HG03159 (cell line): ENCODE measurements at regions not wholly inside any gene's neighbourhood (a gene's known extent, or its start where the extent isn't known, plus 50 kb on each side); places are given as distances from the start of the nearest gene placed in this dataset.
"Not testable (repeated sequence)": the region's sequence is repeated elsewhere in the genome, so short reads cannot be mapped to it uniquely, and the experiment has no call there.

Source experiments
- ATAC-seq: cut with Tn5 transposase; IDR thresholded peaks from one replicate; pipeline ENCODE4 v1.9.1; 2021; ENCODE audit warnings: mild to moderate bottlenecking, moderate library complexity; ENCODE audit not compliant: unreplicated experiment

GRCh38 chr18:45339810-45340550 is 275.3 kb upstream of the SLC14A2 start:
- ATAC-seq: no peak

DNA sequence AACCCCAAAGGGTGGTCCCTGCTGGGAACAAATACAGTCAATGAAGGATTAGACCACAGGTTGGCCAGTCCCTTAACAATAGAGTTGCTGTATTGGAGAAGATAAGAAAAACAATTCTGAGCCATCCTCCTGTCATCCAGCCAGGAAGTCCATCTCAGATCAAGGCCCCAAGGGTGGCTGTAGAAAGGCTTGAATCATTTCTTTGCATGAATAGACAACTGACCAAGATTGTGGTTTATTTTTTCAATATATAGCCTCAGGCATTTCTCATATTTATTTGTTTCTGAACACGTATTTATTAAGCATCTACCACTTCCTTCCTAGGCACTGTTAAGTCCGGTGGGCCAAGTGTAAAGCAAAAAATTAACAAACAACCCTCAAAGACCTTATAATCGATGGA is 274.4 kb upstream of the SLC14A2 start:
- ATAC-seq: no peak

GRCh38 chr18:45341454-45341853 is 273.8 kb upstream of the SLC14A2 start:
- no peak for ATAC-seq

GRCh38 chr18:45342166-45342565 is 273.1 kb upstream of the SLC14A2 start:
- ATAC-seq: no peak

DNA sequence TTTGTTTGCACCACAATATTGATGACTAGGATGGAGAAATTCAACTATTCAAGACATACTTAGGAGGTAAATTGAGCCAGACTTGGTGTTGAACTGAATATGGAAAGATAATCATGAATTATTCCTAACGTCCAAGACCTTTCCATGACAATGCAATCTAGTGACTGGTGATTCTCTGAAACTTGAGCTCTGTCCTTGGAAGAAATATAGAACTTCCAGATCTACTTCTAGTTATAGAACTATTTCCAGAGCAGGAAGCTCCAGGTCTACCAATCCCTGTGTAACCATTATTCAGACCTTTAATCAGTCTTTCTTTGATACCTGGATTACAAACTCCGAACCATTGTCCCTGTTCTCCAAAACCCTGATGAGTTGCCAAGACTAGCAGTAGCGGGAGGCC is 272.6 kb upstream of the SLC14A2 start:
- ATAC-seq: no peak

DNA sequence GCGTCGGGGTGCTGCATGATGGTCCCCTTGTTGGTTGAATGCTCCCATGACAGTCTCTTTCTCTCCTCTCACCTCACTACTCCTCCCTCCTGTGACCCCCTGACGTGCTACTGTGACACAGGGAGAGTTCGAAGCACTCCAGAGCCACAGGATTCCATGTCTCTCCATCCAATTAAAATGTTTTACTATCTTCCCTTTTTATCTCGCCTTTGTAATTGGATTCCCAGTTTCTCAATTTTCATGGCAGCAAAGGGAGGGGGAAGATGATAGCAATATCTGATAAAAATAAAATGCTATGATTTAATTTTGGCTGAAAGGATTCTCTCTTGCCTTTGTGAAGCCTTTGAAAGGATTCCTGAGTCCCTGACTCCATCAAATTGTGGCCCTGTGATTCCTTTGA is 271.9 kb upstream of the SLC14A2 start:
- ATAC-seq: no peak

DNA sequence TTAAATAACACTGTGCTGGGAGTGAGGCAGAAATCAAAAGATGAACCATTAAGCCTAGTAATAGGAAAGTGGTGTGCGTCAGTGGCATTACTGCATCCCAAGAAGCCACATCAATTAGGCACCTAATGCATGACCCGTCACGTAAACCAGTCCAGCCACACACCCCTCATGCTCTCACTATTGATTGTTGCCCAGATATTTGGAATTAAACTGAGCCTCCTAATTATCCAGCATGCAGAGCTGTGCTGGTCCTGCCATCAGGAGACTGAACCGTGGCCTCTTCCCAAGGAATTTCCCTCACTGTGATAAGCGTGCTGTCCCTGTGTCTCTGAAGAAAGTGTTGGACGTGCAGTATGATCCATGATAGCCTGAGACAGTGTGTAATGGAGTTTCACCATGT is 270.6 kb upstream of the SLC14A2 start:
- ATAC-seq: not testable (repeated sequence)

- no peak for ATAC-seq
These were observed 266.3 kb upstream of the SLC14A2 start for GRCh38 chr18:45349019-45349418.

GRCh38 chr18:45349467-45349866 is 265.8 kb upstream of the SLC14A2 start:
- no peak for ATAC-seq

- ATAC-seq: no peak
These were observed 264.7 kb upstream of the SLC14A2 start for GRCh38 chr18:45350404-45351156.

GRCh38 chr18:45352874-45353273 is 262.4 kb upstream of the SLC14A2 start:
- ATAC-seq: no peak

GRCh38 chr18:45353530-45353929 is 261.7 kb upstream of the SLC14A2 start:
- ATAC-seq: no peak

DNA sequence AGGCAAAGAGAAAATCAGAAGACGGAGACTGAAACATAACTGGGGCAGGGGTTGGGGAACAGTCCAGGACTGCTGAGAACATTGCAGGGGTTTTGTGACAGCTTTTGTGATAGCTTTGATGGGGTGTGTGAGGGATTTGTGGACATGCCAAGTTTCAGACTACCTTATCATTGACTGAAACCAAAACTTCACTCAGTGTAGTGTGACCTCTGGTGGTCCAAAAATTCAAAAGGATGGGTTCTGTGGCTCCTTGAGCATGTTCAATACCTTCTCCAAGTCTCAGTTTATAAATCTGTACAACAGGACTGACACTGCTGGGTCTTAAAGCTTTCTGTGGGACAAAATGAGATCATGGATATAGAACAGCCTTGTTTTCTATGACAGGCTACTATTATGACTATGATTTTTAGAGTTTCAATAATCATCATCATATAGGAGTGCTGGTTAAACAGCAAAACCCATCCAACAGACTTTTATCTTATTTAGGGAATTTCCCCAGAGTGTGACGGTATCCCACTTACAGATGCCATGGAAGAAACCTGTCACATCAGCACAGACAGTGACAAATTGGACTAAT is 259.2 kb upstream of the SLC14A2 start:
- ATAC-seq: no peak

- ATAC-seq: no peak
These were observed 257.4 kb upstream of the SLC14A2 start for GRCh38 chr18:45357686-45358470.

DNA sequence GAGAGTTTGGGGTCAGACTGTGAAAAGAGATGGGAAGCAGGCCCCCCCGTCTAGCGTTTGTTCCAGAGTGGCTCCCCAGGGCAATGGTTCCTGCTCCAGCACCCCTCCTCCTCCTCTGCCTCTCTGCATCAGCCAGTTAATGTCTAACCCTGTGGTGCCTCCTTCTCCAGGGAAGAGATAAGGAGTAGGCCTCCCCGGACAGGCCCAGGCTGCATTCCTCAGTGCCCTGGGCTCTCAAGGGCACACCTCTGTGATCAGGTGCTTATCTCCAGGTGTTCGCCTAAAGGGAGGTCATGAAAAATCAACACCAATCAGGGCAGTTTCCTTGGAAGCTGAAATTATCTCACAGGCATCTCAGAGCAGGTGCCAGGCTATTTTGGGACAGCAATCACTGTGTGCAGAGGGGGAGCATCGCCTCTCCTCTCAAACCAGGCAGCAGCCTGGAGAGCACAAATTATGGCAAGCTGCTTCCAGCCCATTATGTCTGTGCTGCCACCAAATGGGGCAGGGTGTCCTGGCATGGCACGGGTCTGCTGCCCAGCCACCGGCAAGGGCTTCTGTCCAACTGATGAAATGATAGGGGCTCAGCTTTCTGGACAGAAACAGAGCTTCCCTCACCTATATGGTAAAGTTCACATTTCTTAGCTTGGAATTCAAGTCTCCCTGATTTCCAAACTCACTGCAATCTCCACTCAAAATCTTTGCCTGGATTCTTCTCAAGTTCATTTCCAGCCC is 255.8 kb upstream of the SLC14A2 start:
- ATAC-seq: no peak

DNA sequence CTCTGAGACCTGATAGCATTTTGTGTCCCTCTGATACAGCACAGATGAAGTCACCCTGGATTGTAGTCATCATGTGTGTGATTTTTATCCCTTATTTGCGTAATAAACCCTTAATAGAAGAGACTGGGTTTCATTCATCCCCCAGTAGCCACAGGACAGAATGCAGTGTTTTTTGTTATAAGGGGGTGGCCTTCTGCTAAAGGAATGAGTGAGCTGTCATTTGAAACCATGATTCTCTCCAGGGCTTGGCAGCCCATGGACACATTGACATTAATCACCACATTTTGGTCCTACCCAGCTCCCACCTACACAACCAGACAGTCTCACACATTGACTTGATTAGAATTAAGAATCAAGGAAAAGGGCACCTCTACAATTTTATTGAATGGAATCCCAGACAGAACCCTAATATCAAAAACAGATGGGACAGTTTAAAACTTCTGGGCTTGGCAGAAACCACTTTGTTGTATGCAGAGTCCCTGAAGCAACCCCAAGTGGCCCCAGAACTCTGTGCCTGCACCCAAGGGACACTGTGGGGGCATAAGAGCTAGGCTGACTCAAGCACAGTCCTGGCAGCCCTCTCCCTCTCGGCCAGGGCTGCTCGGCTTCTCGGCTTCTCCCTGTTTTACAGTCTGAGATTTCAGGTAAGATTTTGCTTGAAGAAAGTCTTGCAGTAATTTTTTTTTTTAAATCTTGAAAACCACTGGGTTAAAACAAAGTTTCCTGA is 254.0 kb upstream of the SLC14A2 start:
- no peak for ATAC-seq

- ATAC-seq: no peak
These were observed 252.1 kb upstream of the SLC14A2 start for GRCh38 chr18:45363196-45363595.

GRCh38 chr18:45365835-45366234 is 249.4 kb upstream of the SLC14A2 start:
- ATAC-seq: no peak

DNA sequence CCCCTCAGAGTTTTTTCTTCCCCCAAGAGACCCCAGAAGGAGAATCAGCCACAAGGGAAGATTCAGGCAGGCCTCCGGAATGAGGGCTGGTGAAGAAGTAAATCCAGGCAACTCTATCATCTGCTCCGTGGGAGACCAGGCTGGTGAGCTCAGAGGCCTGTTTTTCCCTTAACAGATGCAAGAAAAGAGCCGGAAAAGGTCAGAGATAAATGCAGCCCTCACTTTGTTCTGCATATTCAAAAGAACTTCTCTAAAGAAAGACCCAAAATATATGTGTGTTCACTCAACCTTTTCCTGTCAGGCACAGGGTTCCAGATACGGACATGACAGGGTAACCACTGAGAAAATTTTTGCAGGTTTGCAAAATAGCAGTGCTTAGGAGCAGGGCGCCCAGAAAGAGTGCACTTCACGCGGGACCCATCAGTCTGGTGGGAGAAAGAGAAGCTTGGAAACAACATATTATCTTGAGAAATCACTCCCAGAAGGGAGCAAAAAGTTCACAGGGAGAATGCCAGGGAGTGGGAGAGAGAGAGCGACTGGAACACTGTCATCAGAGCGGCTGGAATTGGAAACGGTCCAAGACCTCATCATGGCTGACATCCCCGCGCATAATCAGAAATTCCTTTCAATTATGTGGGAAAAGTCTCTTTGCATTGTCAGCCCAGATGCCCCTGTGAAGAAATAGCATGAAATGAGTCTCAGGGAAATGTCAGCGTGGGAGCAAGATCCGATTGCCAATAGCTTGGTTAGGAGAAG is 244.8 kb upstream of the SLC14A2 start:
- no peak for ATAC-seq
